HG02884 (cell line): ENCODE measurements at regions not wholly inside any gene's neighbourhood (a gene's known extent, or its start where the extent isn't known, plus 50 kb on each side); places are given as distances from the start of the nearest gene placed in this dataset.

Experiments
- ATAC-seq: cut with Tn5 transposase; IDR thresholded peaks from one replicate; pipeline ENCODE4 v1.9.1; 2021; ENCODE audit warnings: mild to moderate bottlenecking, moderate library complexity; ENCODE audit not compliant: unreplicated experiment

- no peak for ATAC-seq
Observed at GRCh38 chr5:10081584-10081983, 168.1 kb downstream of the ATPSCKMT start.

GRCh38 chr5:10077791-10078545 is 171.7 kb downstream of the ATPSCKMT start:
- ATAC-seq, result no peak

GRCh38 chr5:10073441-10074104 is 176.1 kb downstream of the ATPSCKMT start:
- no peak for ATAC-seq

GRCh38 chr5:10069637-10070313 is 179.9 kb downstream of the ATPSCKMT start:
- no peak for ATAC-seq

GRCh38 chr5:10065428-10066000 is 184.2 kb downstream of the ATPSCKMT start:
- no peak for ATAC-seq

GRCh38 chr5:10064546-10065195 is 185.0 kb downstream of the ATPSCKMT start:
- ATAC-seq, result no peak

GRCh38 chr5:10063997-10064396 is 185.7 kb downstream of the ATPSCKMT start:
- ATAC-seq, result no peak

- no peak for ATAC-seq
Observed at GRCh38 chr5:10059980-10060379, 189.7 kb downstream of the ATPSCKMT start.

- ATAC-seq, result no peak
Observed at GRCh38 chr5:10059556-10059955, 190.1 kb downstream of the ATPSCKMT start.

- no peak for ATAC-seq
Observed at GRCh38 chr5:10057356-10057755, 192.3 kb downstream of the ATPSCKMT start.

GRCh38 chr5:10056228-10056760 is 193.4 kb downstream of the ATPSCKMT start:
- ATAC-seq, result no peak

- no peak for ATAC-seq
Observed at GRCh38 chr5:10049858-10050455, 199.7 kb downstream of the ATPSCKMT start.

GRCh38 chr5:10046676-10047075 is 203.0 kb downstream of the ATPSCKMT start:
- no peak for ATAC-seq

GRCh38 chr5:10045376-10045775 is 204.3 kb downstream of the ATPSCKMT start:
- no peak for ATAC-seq

GRCh38 chr5:10036136-10036815 is 213.4 kb downstream of the ATPSCKMT start:
- no peak for ATAC-seq

GRCh38 chr5:10034001-10034400 is 215.7 kb downstream of the ATPSCKMT start:
- no peak for ATAC-seq

GRCh38 chr5:10031817-10032216 is 217.9 kb downstream of the ATPSCKMT start:
- no peak for ATAC-seq

GRCh38 chr5:10030219-10030831 is 219.4 kb downstream of the ATPSCKMT start:
- ATAC-seq, result no peak

- no peak for ATAC-seq
Observed at GRCh38 chr5:10023494-10023893, 226.2 kb downstream of the ATPSCKMT start.
